Motor neuron (in vitro differentiated cells): ENCODE measurements at regions not wholly inside any gene's neighbourhood (a gene's known extent, or its start where the extent isn't known, plus 50 kb on each side); places are given as distances from the start of the nearest gene placed in this dataset.

ENCODE experiments used
- ATAC-seq, 8 experiments: fragments of 200-7000 bp; cut with Tn5 transposase; replicated peaks in 6 of 8; 2 replicates each; pipeline ENCODE4 v1.8.0; 2021; ENCODE audit warnings: mild to moderate bottlenecking in 8 of 8, moderate library complexity in 8 of 8
- H3K27ac ChIP-seq, 2 donors: fragments of 250-450 bp; sonication (Bioruptor Pico); 2 replicates each; pipeline ENCODE4 v1.9.0; 2021; ENCODE audit warnings: antibody characterized with exemption in 2 of 2, mild to moderate bottlenecking in 2 of 2, moderate library complexity in 1 of 2
- H3K4me1 ChIP-seq, 2 donors: fragments of 250-450 bp; sonication (Bioruptor Pico); replicated peaks in 1 of 2; 2 replicates each; pipeline ENCODE4 v1.6.1; 2021; ENCODE audit warnings: antibody characterized with exemption in 2 of 2, mild to moderate bottlenecking in 2 of 2, moderate library complexity in 1 of 2
- H3K4me3 ChIP-seq, 5 donors: fragments of 250-450 bp; sonication (Bioruptor Pico); 2 replicates each; pipeline ENCODE4 v1.9.0; 2021; ENCODE audit warnings: antibody characterized with exemption in 5 of 5, mild to moderate bottlenecking in 5 of 5, moderate library complexity in 4 of 5
- WGBS, 10 experiments: fragments of 450-650 bp; shearing (Covaris generic); methylation state at CpG; one replicate each; pipeline ENCODE4 v1.0.0; 2022; 5-methylcytosine and 5-hydroxymethylcytosine counted together
- in situ Hi-C, 9 experiments: fragments of 400-800 bp; cut with MboI; loops; one replicate each; pipeline ENCODE4 v1.15.0; 2021; ENCODE audit warnings: low sequenced_read_pairs in 9 of 9, low pct_unique_long_range_greater_than_20kb in 2 of 9; ENCODE audit not compliant: unreplicated experiment in 9 of 9

DNA sequence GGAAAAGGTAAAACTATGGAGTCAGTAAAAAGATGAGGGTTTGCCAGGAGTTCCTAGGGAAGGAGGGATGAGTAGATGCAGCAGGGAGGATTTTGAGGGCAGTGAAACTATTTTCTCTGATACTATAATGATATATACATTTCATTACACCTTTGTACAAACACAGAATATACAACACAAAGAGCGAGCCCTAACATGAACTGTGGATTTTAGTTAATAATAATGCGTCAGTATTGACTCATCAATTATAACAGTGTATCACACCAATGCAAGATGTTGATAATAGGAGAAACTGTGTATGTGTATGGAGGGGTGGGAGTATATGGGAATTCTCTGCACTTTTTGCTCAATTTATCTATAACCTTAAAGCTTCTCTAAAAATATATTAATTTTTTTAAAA is 404.3 kb upstream of the NOVA1 start:
- in situ Hi-C loops, result no loop called here
- Histone ChIP-seq H3K4me3 (no peak overlapping the region), H3K4me1 (no peaks in the 10 kb centered on the region), H3K27ac (no peak overlapping the region)
- 67 to 100% (median 95%) methylated on average over 1 to 2 of the region's 2 CpGs; no CpG with 5 or more reads in 1 of the 10 experiments for WGBS, 10 experiments
- no peak for ATAC-seq

GRCh38 chr14:27006570-27006969 is 408.7 kb upstream of the NOVA1 start:
- H3K4me1 ChIP-seq, result no peaks in the 10 kb centered on the region
- in situ Hi-C loops, result no loop called here
- no peak overlapping the region for H3K27ac ChIP-seq
- H3K4me3 ChIP-seq, result no peak overlapping the region
- ATAC-seq, result no peak
- WGBS, 10 experiments, result 30 to 100% (median 82%) methylated on average over 1 of the region's 1 CpG; no CpG with 5 or more reads in 2 of the 10 experiments

GRCh38 chr14:27008187-27008586 is 410.4 kb upstream of the NOVA1 start:
- no peak for ATAC-seq
- in situ Hi-C loops, result no loop called here
- Histone ChIP-seq H3K4me3 (no peak overlapping the region), H3K27ac (no peak overlapping the region), H3K4me1 (no peaks in the 10 kb centered on the region)

GRCh38 chr14:27012641-27013040 is 414.8 kb upstream of the NOVA1 start:
- no peaks in the 10 kb centered on the region for H3K4me1 ChIP-seq
- in situ Hi-C loops, result no loop called here
- no peak overlapping the region for H3K27ac ChIP-seq
- no peak overlapping the region for H3K4me3 ChIP-seq
- no peak for ATAC-seq
- WGBS, 10 experiments, result 10 to 81% (median 67%) methylated on average over 1 to 3 of the region's 3 CpGs; no CpG with 5 or more reads in 1 of the 10 experiments

- in situ Hi-C loops, result no loop called here
- no peak for ATAC-seq
Measured at GRCh38 chr14:27013678-27014077, 415.8 kb upstream of the NOVA1 start.

GRCh38 chr14:27015065-27015464 is 417.2 kb upstream of the NOVA1 start:
- in situ Hi-C loops, result no loop called here
- 0 to 100% (median 75%) methylated on average over 1 of the region's 1 CpG; no CpG with 5 or more reads in 2 of the 10 experiments for WGBS, 10 experiments
- ATAC-seq, result peak in 3 of 8 experiments; percentile 96 to 99 (median 97)
- Histone ChIP-seq H3K27ac (no peak overlapping the region), H3K4me1 (no peaks in the 10 kb centered on the region), H3K4me3 (no peak overlapping the region)

More at GRCh38 chr14:27013678-27014077, 415.8 kb upstream of the NOVA1 start:
- no peaks in the 10 kb centered on the region for H3K4me1 ChIP-seq
- WGBS, 10 experiments, result 17 to 100% (median 80%) methylated on average over 1 to 4 of the region's 4 CpGs; no CpG with 5 or more reads in 1 of the 10 experiments
- H3K27ac ChIP-seq, result no peak overlapping the region
- no peak overlapping the region for H3K4me3 ChIP-seq

- no peaks in the 10 kb centered on the region for H3K4me1 ChIP-seq
- no peak overlapping the region for H3K4me3 ChIP-seq
- no peak overlapping the region for H3K27ac ChIP-seq
- in situ Hi-C loops, result no loop called here
- ATAC-seq, result no peak
- WGBS, 10 experiments, result 0 to 100% (median 86%) methylated on average over 1 of the region's 1 CpG; no CpG with 5 or more reads in 3 of the 10 experiments
Measured at GRCh38 chr14:27025648-27026047, 427.8 kb upstream of the NOVA1 start.

GRCh38 chr14:27026097-27026496 is 428.3 kb upstream of the NOVA1 start:
- in situ Hi-C loops, result no loop called here
- 25 to 94% (median 86%) methylated on average over 1 to 3 of the region's 3 CpGs; no CpG with 5 or more reads in 1 of the 10 experiments for WGBS, 10 experiments
- ATAC-seq, result no peak

GRCh38 chr14:27040552-27040951 is 442.7 kb upstream of the NOVA1 start:
- 20 to 88% (median 55%) methylated on average over 1 to 2 of the region's 2 CpGs; no CpG with 5 or more reads in 1 of the 10 experiments for WGBS, 10 experiments
- Histone ChIP-seq H3K4me1 (peaks cover 0 to 9% of the 10 kb centered on the region in 2 donors), H3K4me3 (no peak overlapping the region), H3K27ac (no peak overlapping the region)
- in situ Hi-C loops, result no loop called here
- ATAC-seq, result peak in 7 of 8 experiments; percentile 67 to 98 (median 93)

More at GRCh38 chr14:27026097-27026496, 428.3 kb upstream of the NOVA1 start:
- no peaks in the 10 kb centered on the region for H3K4me1 ChIP-seq
- no peak overlapping the region for H3K4me3 ChIP-seq
- H3K27ac ChIP-seq, result no peak overlapping the region

GRCh38 chr14:27049701-27050100 is 451.9 kb upstream of the NOVA1 start:
- H3K27ac ChIP-seq, result no peak overlapping the region
- in situ Hi-C loops, result no loop called here
- 40 to 95% (median 89%) methylated on average over 1 to 3 of the region's 3 CpGs; no CpG with 5 or more reads in 3 of the 10 experiments for WGBS, 10 experiments
- no peaks in the 10 kb centered on the region for H3K4me1 ChIP-seq
- H3K4me3 ChIP-seq, result no peak overlapping the region
- no peak for ATAC-seq

DNA sequence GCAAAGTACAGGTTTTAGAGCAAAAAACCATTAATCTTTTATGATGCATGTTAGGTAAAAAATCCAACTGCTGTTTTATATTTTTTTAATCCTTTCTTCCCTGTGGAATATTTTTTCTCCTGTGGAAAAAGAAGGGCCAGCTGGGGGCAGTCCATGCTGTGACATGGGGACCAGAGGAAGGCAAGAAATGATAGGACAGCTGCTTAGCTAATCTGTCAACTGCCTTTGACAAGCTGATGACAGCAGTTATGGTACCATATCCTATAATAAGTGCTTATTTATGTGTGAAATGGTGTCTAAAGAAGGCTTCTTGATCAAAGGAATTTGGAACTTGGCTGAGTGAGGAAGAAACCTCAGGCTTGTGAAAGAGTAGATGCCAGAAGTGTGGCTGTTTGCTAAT is 452.4 kb upstream of the NOVA1 start:
- no peak for ATAC-seq
- Histone ChIP-seq H3K27ac (no peak overlapping the region), H3K4me3 (no peak overlapping the region), H3K4me1 (no peaks in the 10 kb centered on the region)
- in situ Hi-C loops, result no loop called here

DNA sequence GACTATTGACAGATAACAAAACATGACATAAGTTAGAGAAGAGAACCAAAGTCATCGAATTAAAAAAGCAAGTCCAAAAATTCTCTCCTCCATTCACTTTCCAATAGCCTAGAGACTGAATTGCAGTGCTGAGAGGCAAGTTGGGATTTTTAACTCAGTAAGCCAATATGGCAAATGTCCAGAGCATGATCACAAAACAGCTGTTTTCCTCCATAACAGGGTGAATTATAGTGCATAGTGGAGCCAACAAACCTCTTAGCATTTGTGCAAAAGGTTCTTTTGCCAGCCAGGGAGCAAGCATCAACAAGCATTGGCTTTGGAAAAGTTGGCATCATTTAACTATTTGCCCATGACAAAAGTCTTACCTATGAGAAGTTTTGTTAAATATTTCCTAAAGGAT is 458.8 kb upstream of the NOVA1 start:
- in situ Hi-C loops, result no loop called here
- no peak for ATAC-seq
- WGBS, 10 experiments, result 0 to 100% (median 58%) methylated on average over 1 of the region's 1 CpG; no CpG with 5 or more reads in 4 of the 10 experiments
- Histone ChIP-seq H3K27ac (no peak overlapping the region), H3K4me3 (no peak overlapping the region), H3K4me1 (no peaks in the 10 kb centered on the region)

DNA sequence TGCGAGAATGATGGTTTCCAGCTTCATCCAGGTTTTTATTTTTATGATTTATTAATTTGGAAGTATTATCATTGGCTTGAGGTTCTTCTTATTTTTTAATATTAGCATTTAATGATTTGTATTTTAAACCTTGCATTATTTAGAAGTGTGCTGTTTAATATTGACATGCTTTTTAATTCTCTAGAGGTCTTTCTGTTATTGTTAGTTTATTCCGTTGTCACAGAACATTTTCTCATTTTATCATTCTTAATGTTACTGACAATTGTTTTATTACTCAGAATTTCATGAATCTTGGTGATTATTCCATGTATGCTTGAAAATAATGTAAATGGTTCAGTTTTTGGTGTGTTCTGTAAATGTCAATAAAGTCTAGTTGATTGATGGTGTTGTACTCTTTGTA is 463.5 kb upstream of the NOVA1 start:
- no peak overlapping the region for H3K4me3 ChIP-seq
- no peak for ATAC-seq
- H3K4me1 ChIP-seq, result no peaks in the 10 kb centered on the region
- WGBS, 10 experiments, result 0 to 100% (median 73%) methylated on average over 1 to 2 of the region's 2 CpGs; no CpG with 5 or more reads in 2 of the 10 experiments
- in situ Hi-C loops, result no loop called here
- no peak overlapping the region for H3K27ac ChIP-seq

DNA sequence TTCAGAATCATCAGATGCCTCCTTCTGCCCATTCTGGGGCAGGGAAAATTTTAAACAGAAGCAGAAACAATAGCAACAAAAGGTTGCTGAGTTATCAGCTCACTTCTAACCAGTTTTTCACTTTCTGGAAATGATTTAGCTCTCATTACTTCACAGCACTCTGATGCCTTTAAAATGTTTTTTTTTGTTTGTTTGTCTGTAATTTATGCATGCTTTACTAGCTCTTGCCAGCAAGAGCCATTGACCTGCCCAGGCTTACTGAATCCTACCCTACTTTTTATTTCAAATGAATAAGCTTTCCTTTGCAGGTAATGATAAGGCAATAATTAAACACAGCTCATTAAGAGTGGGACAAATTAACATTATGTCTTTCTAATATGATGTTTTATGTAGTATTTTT is 466.1 kb upstream of the NOVA1 start:
- no peak overlapping the region for H3K4me3 ChIP-seq
- no peak overlapping the region for H3K27ac ChIP-seq
- ATAC-seq, result peak in 4 of 8 experiments; percentile 20 to 50 (median 29)
- H3K4me1 ChIP-seq, result no peaks in the 10 kb centered on the region
- in situ Hi-C loops, result no loop called here
